WTC11 (cell line): ENCODE measurements at regions not wholly inside any gene's neighbourhood (a gene's known extent, or its start where the extent isn't known, plus 50 kb on each side); places are given as distances from the start of the nearest gene placed in this dataset.

Experiments used
- SP1 ChIP-seq: sonication (generic); formaldehyde crosslinking; conservative IDR thresholded peaks from 2 replicates; pipeline ENCODE4 v1.8.1; 2022; ENCODE audit warnings: missing genetic modification reagents
- ZNF416 ChIP-seq: fragments of 250-450 bp; sonication (Bioruptor Pico); IDR thresholded peaks from 2 replicates; pipeline ENCODE4 v1.9.0; 2021; ENCODE audit warnings: mild to moderate bottlenecking, inconsistent platforms

GRCh38 chr13:22655106-22655852 is 525.5 kb upstream of the SGCG start:
- no peak for TF ChIP-seq SP1 (CRISPR knock-in tag)
- TF ChIP-seq ZNF416 (CRISPR knock-in tag) = no peak
